T1000 (cell line): ENCODE measurements at regions not wholly inside any gene's neighbourhood (a gene's known extent, or its start where the extent isn't known, plus 50 kb on each side); places are given as distances from the start of the nearest gene placed in this dataset.

Experiments
- DNase-seq: peaks from one replicate; lab custom pipeline; 2025; ENCODE audit warnings: mixed read lengths; lab: John Stamatoyannopoulos, UW

GRCh38 chr16:52874042-52874441 is 178.7 kb downstream of the CHD9NB start:
- DNase-seq: no peak

- no peak for DNase-seq
Observed at GRCh38 chr16:52872731-52873130, 180.0 kb downstream of the CHD9NB start.

- no peak for DNase-seq
Observed at GRCh38 chr16:52871481-52871880, 181.2 kb downstream of the CHD9NB start.

- no peak for DNase-seq
Observed at GRCh38 chr16:52869243-52869642, 183.5 kb downstream of the CHD9NB start.

- DNase-seq: no peak
Observed at GRCh38 chr16:52863000-52863399, 189.7 kb downstream of the CHD9NB start.

GRCh38 chr16:52861614-52862022 is 191.1 kb downstream of the CHD9NB start:
- DNase-seq: no peak

- no peak for DNase-seq
Observed at GRCh38 chr16:52855463-52855862, 197.2 kb downstream of the CHD9NB start.

GRCh38 chr16:52852978-52853377 is 199.7 kb downstream of the CHD9NB start:
- no peak for DNase-seq

GRCh38 chr16:52851211-52851740 is 201.4 kb downstream of the CHD9NB start:
- DNase-seq: no peak

- DNase-seq: no peak
Observed at GRCh38 chr16:52843381-52843780, 209.3 kb downstream of the CHD9NB start.

GRCh38 chr16:52837251-52837650 is 215.4 kb downstream of the CHD9NB start:
- peak; percentile 33 for DNase-seq

GRCh38 chr16:52834736-52835465 is 217.8 kb downstream of the CHD9NB start:
- no peak for DNase-seq

- DNase-seq: no peak
Observed at GRCh38 chr16:52832771-52833170, 219.9 kb downstream of the CHD9NB start.

- no peak for DNase-seq
Observed at GRCh38 chr16:52827456-52827855, 225.2 kb downstream of the CHD9NB start.

- DNase-seq: no peak
Observed at GRCh38 chr16:52825892-52826291, 226.8 kb downstream of the CHD9NB start.

- no peak for DNase-seq
Observed at GRCh38 chr16:52819808-52820207, 232.9 kb downstream of the CHD9NB start.

- no peak for DNase-seq
Observed at GRCh38 chr16:52819405-52819804, 233.3 kb downstream of the CHD9NB start.

- DNase-seq: no peak
Observed at GRCh38 chr16:52817696-52818095, 235.0 kb downstream of the CHD9NB start.

GRCh38 chr16:52816993-52817392 is 235.7 kb downstream of the CHD9NB start:
- DNase-seq: no peak

- peak; percentile 15 for DNase-seq
Observed at GRCh38 chr16:52812678-52813556, 239.8 kb downstream of the CHD9NB start.

- DNase-seq: no peak
Observed at GRCh38 chr16:52805559-52806168, 247.0 kb downstream of the CHD9NB start.

GRCh38 chr16:52800432-52800831 is 252.3 kb downstream of the CHD9NB start:
- DNase-seq: no peak
